Urothelium cell line (cell line): ENCODE measurements at regions not wholly inside any gene's neighbourhood (a gene's known extent, or its start where the extent isn't known, plus 50 kb on each side); places are given as distances from the start of the nearest gene placed in this dataset.
"Not testable (repeated sequence)": the region's sequence is repeated elsewhere in the genome, so short reads cannot be mapped to it uniquely, and the experiment has no call there.

Experiments
- DNase-seq: peaks from one replicate; pipeline ENCODE4 v3.0.0; 2011; ENCODE audit warnings: low spot score, mixed read lengths
- FAIRE-seq: peaks from 2 replicates; lab custom pipeline; 2011; peaks lifted over from hg19 to GRCh38; lab: Jason Lieb, UNC

DNA sequence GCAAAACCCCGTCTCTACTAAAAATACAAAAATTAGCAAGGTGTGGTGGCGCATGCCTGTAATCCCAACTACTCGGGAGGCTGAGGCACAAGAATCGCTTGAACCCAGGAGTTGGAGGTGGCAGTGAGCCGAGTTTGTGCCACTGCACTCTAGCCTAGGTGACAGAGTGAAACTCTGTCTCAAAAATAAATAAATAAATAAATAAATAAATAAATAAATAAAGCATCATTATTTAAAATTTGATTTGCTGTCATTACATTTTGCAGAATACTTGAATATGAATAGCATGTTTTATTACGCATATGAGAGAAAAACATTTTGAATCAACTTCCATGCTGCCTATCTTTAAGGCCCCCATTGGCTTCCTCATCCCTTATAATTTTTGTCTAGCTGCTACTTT, 53.4 kb upstream of the MED14 start:
- DNase-seq, FAIRE-seq: not testable (repeated sequence)

DNA sequence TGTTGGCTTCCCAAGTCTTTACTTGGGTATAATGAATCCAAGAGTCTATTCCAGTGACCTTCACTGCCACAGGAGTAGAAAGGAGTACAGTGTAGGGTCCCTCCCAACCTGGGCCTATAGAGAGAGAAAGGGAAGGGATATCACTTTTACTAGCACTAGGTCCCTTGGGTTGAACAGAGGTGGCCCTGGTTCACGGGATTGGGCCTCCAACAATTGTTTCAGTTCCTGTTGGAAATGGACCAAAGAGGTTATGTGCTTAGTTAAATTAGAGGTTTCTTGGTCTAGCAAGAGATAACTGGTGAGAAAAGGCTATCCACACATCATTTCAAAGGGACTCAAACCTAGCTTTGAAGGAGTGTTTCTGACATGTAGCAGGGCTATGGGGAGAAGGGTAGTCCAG, 57.1 kb upstream of the MED14 start:
- no peak for DNase-seq
- no peak for FAIRE-seq

DNA sequence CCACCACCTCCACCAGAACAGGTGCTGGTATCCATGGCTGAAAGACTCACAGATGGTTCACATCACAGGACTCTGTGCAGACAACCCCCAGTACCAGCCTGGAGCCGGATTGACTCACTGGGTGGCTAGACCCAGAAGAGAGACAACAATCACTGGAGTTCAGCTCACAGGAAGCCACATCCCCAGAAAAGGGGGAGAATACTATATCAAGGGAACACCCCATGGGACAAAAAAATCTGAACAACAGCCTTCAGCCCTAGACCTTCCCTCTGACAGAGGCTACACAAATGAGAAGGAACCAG, 59.4 kb upstream of the MED14 start:
- DNase-seq, FAIRE-seq: not testable (repeated sequence)

DNA sequence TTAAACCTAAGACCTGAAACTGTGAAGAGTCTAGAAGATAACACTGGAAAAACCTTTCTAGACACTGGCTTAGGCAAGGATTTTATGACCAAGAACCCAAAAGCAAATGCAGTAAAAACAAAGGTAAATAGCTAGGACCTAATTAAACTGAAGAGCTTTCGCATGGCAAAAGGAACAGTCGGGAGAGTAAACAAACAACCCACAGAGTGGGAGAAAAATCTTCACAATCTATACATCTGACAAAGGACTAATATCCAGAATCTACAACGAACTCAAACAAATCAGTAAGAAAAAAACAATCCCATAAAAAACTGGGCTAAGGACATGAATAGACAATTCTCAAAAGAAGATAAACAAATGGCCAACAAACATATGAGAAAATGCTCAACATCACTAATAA, 64.4 kb upstream of the MED14 start:
- FAIRE-seq, DNase-seq: not testable (repeated sequence)

DNA sequence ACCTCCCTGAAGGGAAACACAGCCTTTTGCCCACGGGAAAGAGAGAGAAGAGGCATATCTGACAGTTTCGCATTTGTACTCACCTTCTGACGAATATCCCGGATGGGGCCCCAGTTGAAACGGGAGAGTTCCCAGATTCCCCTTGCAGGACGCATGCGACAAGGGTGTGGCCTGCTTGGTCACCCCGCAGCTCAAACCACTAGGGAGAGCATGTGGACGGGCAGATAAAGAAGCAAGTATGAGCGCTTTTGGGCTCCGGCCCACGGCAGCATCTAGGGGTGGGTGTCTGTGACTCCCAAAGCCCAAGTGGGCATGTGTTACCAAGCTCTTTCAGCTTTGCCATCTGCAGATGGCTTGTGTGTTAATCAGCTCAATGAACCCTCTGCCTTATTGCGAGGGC, 70.1 kb upstream of the MED14 start:
- DNase-seq (no peak), FAIRE-seq (no peak)

DNA sequence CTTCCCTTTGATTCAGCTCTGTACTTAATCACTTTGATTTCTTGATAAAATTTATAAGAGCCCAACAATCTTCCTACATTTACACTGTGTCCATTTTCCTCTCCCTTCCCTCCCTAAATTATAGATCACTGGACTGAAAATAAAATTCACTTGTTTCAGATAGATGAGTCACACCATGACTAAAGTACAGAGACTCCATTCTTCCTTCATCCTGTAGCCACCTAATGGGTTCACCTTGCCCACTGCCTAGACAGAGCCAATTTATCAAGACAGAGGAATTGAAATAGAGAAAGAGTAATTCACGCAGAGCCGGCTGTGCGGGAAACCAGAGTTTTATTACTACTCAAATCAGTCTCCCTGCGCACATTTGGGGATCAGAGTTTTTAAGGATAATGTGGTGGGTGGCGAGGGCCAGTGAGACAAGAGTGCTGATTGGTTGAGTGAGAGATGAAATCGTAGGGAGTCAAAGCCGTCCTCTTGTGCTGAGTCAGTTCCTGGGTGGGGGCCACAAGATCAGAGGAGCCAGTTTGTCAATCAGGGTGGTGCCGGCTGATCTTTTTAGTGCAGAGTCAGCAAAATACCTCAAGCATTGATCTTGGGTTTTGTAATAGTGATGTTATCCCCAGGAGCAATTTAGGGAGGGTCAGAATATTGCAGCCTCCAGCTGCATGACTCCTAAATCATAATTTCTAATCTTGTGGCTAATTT, 71.3 kb upstream of the MED14 start:
- peak; percentile 18 for DNase-seq
- FAIRE-seq, result no peak

DNA sequence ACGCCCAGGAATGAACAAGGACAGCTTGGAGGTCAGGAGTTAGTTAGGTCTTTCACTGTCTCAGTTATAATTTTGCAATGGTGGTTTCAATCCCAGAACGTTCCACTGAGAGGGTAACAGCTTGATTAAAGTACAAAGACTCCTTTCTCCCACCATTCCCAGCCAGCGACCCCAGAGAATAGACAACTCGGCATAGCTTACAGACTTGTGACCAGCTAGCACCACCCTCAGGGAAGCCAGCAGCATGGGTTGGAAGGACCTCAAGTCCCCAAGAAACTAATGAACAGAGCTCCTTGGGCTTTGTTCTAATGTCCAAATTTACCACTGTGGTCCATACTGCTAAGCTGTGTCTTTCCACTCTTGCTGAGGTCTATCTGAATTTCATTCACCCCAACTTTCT, 72.0 kb upstream of the MED14 start:
- no peak for DNase-seq
- no peak for FAIRE-seq

DNA sequence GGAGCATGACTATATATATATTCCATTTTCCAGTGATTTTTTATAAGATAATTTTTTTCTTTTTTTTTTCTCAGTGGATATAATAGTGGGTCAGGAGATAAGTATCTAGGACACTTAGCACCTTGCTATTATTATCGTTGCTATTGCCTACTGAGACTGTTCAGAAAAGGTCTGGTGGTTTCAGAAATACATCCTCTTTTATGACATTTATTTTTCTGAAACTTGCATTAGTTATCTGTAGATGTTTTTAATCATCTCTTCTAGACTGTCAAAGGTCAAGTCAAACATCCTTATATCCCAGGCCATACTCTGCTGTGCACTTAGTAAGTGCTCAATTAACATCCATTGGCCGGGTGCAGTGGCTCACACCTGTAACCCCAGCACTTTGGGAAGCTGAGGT, 72.9 kb upstream of the MED14 start:
- FAIRE-seq (no peak), DNase-seq (no peak)

DNA sequence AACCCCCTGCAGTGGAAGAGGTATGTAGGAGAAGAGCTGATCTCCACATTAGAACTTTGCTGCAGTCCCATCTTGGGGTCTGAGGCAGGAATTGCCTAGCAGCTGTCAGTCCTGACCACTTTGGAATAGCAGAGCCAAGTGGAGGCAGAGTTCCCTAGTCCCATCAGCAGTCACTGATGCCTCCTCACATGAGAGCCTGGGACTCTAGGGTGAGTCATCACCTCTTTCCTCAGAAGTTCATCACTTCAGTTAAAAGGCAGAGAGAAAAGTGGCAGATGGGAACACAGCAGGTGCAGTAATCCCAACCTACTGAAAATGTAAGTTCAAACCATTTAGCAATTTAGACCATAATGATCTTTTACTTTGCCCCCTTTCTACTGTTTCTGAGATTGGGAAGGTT, 73.9 kb upstream of the MED14 start:
- peak; percentile 12 for DNase-seq
- no peak for FAIRE-seq

DNA sequence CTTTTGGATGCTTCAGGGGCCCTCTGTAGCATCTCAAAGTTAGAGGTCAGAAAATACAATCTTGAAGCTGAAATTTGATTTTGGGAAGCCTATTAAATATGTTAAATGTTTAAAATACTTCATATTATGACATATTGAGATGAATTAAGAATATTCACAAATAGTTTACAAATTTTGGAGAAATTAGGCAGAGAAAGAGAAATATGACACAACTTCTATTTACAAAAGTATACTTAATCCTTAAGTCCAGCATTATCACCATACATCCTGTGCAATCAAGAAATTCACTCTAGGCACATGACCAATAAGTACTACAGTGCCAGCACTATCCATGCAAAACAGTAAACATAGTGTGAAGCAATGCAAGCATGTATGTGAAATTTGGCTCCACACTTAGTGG, 79.7 kb upstream of the MED14 start:
- DNase-seq, FAIRE-seq: not testable (repeated sequence)

DNA sequence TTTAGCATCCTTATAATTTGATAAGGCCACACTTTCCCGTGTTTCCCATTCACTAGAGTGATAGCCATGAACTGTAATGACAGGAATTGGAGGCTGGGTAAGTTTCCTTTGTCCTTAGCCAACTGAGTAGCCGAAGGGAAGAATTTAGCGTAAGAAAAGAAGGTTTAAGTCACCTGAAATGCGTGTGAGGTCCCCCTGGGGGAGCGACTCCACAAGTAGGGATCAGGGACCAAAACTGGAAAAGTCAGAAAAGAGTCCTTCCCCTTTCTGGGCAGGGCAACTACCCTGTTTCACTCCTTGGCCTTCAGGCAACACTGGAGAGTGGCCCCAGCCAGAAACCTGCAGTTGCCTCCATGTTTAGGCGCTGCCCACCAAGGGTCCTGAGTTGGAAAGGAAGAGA, 81.6 kb upstream of the MED14 start:
- no peak for FAIRE-seq

DNA sequence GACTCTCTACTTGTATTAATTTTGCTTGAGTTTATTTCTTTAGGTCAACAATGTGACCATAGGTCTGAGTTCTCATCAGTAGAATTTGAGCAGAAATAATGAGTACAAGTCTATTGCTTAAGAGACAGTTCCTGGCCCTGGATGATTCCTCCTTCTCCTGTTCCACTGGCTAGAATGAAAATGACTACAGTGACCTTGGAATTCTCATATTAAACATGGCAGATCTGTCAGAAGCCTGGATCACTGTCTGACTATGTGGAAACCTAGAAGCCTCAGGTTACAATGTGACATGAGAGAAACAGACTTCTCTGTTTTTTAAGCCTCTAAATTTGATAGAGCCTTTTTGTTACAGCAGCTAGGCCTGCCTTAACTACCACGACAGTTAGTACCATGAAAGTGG, 82.9 kb upstream of the MED14 start:
- FAIRE-seq, result no peak
- no peak for DNase-seq

More for the DNA sequence above, 81.6 kb upstream of the MED14 start:
- no peak for DNase-seq

DNA sequence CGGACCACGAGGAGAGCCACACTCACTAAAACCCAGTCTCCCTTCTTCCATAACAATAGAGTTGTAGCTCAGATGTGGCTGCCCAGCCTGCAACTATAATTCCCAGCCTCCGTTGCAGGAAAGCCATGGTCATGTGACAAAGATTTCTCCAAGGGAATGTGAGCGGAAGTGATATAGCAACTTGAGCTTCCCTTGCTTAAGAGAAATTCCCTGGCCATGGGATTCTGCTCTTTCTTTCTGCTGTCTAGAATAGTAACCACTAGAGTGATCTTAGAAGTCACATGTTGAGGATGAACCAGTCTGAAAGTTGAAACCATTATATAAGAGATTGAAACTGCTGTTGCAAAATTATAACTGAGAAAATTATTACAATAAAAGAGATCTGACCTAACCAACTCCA, 86.4 kb upstream of the MED14 start:
- DNase-seq, result no peak
- FAIRE-seq, result no peak

DNA sequence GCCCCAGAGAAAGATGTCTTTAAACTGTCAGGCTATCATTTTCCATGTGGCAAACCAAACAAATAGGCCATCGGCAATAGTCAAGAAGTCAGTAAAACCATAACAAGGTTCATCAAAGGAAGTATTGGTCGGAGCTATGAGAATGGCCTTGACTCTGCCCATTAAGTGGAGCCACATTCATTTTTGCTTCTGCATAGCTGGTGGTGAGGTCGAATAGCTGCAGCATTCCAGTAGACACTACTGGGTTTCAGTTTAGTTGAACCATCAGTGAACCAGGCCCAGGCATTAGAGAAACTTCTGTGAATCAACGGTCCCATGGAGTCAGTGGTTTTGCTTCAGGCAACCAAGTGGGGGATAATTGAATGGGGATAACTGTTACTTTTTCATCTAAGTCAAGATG, 92.0 kb upstream of the MED14 start:
- no peak for DNase-seq
- FAIRE-seq, result no peak

DNA sequence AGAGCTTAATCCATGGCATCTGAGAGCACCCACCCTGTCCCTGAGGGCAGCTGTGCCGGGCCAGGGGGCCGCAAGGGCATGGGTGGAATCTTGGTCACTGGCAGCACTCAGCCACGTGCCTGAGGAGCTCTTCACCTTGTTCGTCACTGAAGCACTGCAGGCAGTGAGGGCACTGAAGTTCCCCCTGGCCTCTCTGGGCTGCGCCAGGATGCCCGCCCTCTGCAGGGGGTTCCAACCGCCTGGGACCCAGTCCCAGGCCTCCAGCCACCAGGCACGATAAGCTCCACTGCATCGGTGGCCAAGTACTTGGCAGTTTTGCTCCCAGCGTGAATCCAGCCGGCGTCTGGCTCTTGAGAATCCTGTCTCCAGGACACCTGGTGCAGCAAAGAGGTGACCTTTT, 96.4 kb upstream of the MED14 start:
- DNase-seq, result no peak
- no peak for FAIRE-seq

DNA sequence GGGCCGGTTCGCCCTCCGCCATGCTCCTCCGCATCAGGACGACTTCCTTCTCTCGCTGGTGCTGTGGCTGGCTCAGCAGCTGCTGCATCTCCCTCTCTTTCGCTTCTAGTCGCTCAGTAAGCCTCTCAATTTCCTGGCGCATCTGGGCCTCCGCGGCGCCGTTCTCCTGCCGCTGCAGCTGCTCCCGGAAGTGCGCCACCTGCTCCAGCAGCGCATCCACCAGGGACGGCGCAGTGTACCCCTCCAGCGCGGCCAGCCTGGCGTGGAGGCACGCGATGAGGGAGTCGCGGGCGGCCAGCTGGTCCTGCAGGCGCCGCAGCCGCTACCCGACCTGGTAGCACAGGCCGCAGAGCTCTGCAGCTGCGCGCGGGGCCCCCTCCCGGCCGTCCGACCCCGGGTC, 97.4 kb upstream of the MED14 start:
- DNase-seq (no peak), FAIRE-seq (no peak)

DNA sequence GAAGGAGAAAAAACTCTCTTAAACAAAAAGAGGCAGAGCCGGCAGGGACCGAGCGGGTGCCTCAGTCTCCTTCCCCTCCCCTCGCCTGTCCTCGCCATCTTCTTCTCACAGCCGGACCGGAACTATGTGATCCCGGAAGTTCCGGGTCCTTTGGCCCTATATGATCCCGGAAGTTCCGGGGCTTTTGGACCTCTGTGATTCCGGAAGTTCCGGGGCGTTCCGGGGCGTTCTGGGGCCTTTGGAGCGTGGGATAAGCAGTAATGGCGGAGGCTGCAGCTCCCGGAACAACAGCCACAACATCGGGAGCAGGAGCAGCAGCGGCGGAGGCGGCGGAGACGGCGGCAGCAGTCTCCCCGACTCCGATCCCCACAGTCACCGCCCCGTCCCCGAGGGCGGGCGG, 98.9 kb upstream of the MED14 start:
- DNase-seq, result no peak
- no peak for FAIRE-seq

DNA sequence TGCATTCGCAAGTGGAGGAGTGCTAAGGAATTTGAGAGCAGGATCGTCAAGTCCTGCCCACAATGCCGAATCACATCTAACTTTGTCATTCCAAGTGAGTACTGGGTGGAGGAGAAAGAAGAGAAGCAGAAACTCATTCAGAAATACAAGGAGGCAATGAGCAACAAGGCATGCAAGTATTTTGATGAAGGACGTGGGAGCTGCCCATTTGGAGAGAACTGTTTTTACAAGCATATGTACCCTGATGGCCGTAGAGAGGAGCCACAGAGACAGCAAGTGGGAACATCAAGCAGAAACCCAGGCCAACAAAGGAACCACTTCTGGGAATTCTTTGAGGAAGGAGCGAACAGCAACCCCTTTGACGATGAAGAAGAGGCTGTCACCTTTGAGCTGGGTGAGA, 100.2 kb upstream of the MED14 start:
- DNase-seq (no peak), FAIRE-seq (no peak)

DNA sequence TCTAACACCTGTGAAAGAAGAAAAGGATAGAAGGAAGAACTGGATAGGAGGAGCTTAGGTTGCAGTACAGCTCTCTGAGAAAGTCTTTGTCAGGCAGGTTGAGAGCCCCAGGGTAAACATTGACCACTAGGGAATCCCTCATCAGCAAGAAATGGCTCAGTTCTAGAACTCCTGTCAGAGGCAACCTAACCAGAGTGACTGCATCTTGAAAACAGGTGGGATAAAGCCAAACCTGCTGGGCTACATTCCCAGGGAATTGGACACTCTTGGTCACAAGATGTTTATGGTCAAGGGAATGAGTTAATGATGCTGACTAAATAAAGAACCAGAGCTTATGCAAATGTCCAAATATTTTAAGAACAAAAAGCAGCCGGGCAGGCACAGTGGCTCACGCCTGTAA, 108.3 kb upstream of the MED14 start:
- no peak for FAIRE-seq

DNA sequence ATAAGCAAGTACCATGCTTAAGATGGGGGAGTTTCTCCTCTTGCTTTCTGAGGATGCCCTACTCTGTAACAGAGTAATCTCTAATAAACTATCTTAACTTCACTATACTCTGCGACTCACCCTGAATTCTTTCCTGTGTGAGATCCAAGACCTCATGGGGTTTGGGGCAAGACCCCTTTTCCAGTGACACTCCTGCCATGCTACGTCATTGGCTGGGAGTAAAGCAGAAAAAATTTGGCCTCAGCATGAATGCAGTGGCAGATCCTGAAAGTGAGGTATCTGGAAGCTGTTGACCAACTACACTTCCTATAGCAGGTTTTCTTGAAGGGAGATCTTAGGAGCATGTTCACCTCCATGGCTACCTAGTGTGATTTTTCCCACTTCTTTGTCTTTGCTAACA, 109.1 kb upstream of the MED14 start:
- DNase-seq (peak; percentile 15), FAIRE-seq (no peak)

More for the DNA sequence above, 108.3 kb upstream of the MED14 start:
- DNase-seq, result no peak

DNA sequence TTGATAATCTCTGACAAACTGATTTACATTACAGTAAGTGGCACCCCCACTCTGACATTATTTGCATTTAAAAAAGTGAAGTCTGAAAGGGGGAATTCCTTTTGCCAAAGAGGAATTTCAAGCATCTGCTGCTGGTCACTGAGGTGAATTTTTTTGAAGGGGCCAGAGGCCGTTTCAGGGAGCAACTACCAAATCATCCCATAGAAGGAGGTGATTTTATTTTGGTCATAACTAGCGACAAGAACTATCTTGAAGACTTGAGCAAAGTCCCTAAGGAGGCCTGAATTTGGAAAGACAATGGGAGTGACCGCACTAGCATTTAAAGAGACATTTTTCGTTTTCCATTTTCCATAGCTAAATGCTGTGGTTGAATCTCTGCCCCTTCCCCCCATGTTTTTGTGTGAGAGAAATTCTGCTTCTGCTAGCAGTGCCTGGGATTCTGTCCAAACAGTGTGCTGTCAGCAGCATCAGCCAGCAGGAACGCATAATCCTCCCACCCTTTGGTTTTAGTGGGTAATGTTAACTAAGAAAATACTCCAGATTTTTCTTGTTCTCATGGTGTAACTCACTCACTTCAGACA, 110.1 kb upstream of the MED14 start:
- FAIRE-seq, result no peak

DNA sequence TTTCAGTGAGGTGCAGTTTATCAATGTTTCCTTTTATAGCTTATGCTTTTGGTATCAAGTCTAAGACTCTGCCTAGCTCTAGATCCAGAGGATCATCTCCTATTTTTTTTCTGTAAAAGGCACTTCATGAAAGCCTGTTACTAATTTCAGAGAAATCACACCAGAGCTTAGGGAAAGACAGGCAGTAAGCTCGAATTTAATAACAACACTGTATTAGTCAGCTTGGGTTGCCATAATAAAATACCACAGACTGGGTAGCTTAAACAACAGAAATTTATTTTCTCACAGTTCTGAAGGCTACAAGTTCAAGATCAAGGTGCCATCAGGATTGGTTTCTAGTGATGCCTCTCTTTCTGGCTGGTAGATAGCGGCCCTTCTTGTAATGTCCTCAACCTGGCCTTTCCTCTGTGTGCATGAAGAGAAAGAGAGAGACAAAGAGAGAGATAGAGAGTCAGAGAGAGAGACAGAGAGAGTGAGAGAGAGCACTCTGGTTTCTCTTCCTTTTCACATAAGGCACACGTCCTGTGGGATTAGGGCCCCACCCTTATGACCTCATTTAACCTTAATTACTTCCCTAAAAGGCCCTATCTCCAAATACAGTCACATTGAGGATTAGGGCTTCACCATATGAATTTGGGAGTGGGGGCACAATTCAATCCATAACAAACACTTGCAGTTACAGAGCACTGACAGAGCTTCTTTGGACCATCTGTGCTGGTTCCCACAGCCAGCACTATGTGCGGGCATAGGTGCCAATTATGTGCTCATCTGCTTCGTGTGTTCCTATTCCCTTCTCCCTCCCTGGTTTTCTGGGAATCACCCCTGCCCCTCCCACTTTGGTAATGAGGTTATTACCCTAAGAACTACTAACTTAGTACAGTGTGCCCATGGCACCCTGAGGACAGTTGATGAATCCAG, 114.8 kb upstream of the MED14 start:
- no peak for DNase-seq
- FAIRE-seq, result no peak

More for the DNA sequence above, 110.1 kb upstream of the MED14 start:
- peak; percentile 69 for DNase-seq
